AG04450 (cell line): ENCODE measurements at regions not wholly inside any gene's neighbourhood (a gene's known extent, or its start where the extent isn't known, plus 50 kb on each side); places are given as distances from the start of the nearest gene placed in this dataset.

Experiments
- CTCF ChIA-PET: fragments of 300-600, 350-600 bp; formaldehyde crosslinking; extraction: SDS; loops from one replicate; lab custom pipeline; 2022; ENCODE audit warnings: antibody characterized with exemption, inconsistent platforms; lab: Charles Lee
- POLR2A ChIA-PET: fragments of 350-600 bp; formaldehyde crosslinking; extraction: SDS; loops from one replicate; lab custom pipeline; 2021; ENCODE audit warnings: antibody characterized with exemption, inconsistent platforms; lab: Yijun Ruan, JAX
- DNase-seq: peaks from one replicate; pipeline ENCODE4 v3.0.0-alpha.2; 2011; ENCODE audit warnings: low read depth, low spot score
- H3K27ac ChIP-seq: one replicate; pipeline ENCODE4 v1.5.1; 2012; ENCODE audit warnings: low read depth, low read length, control low read depth
- H3K27me3 ChIP-seq: one replicate; pipeline ENCODE4 v1.6.0; 2012; ENCODE audit warnings: low read length; ENCODE audit not compliant: control insufficient read depth, insufficient read depth
- H3K4me3 ChIP-seq: 2 replicates; pipeline ENCODE4 v1.5.1; 2011; ENCODE audit warnings: mild to moderate bottlenecking, low read depth, low read length, control low read depth
- H3K9me3 ChIP-seq: 2 replicates; pipeline ENCODE4 v1.5.1; 2012; ENCODE audit warnings: low read length; ENCODE audit not compliant: control insufficient read depth, insufficient read depth
- TF ChIP-seq, protein P1 (sequence below): IDR thresholded peaks from 2 replicates; pipeline ENCODE4 v1.5.1; 2011; ENCODE audit warnings: low read depth, low read length, control low read depth, inconsistent platforms

GRCh38 chr5:5686356-5686755 lies 263.9 kb downstream of the ICE1 start:
- TF ChIP-seq, protein P1, sequence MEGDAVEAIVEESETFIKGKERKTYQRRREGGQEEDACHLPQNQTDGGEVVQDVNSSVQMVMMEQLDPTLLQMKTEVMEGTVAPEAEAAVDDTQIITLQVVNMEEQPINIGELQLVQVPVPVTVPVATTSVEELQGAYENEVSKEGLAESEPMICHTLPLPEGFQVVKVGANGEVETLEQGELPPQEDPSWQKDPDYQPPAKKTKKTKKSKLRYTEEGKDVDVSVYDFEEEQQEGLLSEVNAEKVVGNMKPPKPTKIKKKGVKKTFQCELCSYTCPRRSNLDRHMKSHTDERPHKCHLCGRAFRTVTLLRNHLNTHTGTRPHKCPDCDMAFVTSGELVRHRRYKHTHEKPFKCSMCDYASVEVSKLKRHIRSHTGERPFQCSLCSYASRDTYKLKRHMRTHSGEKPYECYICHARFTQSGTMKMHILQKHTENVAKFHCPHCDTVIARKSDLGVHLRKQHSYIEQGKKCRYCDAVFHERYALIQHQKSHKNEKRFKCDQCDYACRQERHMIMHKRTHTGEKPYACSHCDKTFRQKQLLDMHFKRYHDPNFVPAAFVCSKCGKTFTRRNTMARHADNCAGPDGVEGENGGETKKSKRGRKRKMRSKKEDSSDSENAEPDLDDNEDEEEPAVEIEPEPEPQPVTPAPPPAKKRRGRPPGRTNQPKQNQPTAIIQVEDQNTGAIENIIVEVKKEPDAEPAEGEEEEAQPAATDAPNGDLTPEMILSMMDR = no peak
- POLR2A ChIA-PET = no interaction called here
- no peaks in the 10 kb centered on the region for H3K27me3 ChIP-seq

GRCh38 chr5:5685737-5686136 lies 263.3 kb downstream of the ICE1 start:
- ChIA-PET POLR2A (no interaction called here), CTCF (no interaction called here)
- DNase-seq = no peak
- Histone ChIP-seq H3K27me3 (no peaks in the 10 kb centered on the region), H3K9me3 (peaks cover 25% of the 10 kb centered on the region; the same call in 1 of the 2 replicates), H3K27ac (no peak overlapping the region), H3K4me3 (no peak overlapping the region)
- TF ChIP-seq, protein P1 = no peak

More at GRCh38 chr5:5686356-5686755, 263.9 kb downstream of the ICE1 start:
- Histone ChIP-seq H3K9me3 (peaks cover 28% of the 10 kb centered on the region), H3K27ac (no peak overlapping the region), H3K4me3 (no peak overlapping the region)
- CTCF ChIA-PET = no interaction called here
- DNase-seq = no peak

DNA sequence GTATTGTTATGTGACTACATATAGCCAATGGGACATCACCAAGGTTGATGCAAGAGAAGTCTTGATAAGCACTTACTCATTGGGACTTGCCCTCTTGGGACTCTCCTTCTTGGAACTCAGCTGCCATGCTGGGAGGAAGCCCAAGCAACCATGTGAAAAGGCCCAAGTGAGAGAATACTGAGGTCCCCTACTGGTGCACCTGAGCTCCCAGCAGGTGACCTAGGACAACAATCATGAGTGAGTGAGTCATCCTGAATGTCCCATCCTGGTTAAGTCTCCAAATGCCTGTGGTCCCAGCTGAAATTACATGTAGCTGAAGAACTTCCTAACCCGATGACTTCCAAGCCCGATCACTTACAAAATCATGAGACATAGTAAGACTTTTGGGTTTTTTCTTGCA lies 260.7 kb downstream of the ICE1 start:
- Histone ChIP-seq H3K9me3 (peaks cover 17% of the 10 kb centered on the region; the same call in 1 of the 2 replicates), H3K27me3 (no peaks in the 10 kb centered on the region), H3K27ac (no peak overlapping the region), H3K4me3 (no peak overlapping the region)
- TF ChIP-seq, protein P1 = no peak
- CTCF ChIA-PET = no interaction called here
- DNase-seq = no peak
- POLR2A ChIA-PET = no interaction called here

DNA sequence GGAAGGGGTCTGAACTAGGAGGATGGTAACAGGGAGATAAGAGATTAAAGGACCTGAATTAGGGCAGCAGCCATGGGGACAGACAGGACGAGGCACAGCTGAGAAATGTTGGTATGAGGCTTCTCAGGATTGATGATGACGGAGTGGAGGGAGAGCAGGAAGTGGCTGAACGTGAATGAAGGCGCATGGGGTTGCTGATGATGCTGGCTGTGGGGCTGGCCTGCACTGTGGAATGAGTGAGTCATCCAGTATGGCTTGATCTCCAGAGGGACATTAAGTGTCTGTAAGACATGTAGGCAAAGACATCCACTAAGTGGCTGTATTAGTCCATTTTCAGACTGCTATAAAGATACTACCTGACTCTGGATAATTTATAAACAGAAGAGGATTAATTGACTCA lies 256.4 kb downstream of the ICE1 start:
- ChIA-PET POLR2A (no interaction called here), CTCF (no interaction called here)
- TF ChIP-seq, protein P1 = no peak
- no peak for DNase-seq
- Histone ChIP-seq H3K27me3 (no peaks in the 10 kb centered on the region), H3K27ac (no peak overlapping the region), H3K9me3 (peaks cover 25% of the 10 kb centered on the region), H3K4me3 (no peak overlapping the region)

DNA sequence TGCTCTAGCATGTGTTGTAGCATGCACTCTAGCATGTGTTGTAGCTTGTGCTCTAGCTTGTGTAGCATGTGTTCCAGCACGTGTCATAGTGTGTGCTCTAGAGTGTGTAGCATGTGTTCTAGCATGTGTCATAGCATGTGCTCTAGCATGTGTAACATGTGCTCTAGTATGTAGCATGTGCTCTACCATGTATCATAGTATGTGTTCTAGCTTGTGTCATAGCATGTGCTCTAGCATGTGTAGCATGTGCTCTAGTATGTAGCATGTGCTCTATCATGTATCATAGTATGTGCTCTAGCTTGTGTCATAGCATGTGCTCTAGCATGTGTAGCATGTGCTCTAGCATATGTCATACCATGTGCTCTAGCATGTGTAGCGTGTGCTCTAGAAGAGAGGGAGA lies 255.3 kb downstream of the ICE1 start:
- TF ChIP-seq, protein P1 = no peak
- H3K9me3 ChIP-seq = peaks cover 28% of the 10 kb centered on the region
- DNase-seq = no peak
- ChIA-PET POLR2A (no interaction called here), CTCF (no interaction called here)
- no peak overlapping the region for H3K27ac ChIP-seq
- no peak overlapping the region for H3K4me3 ChIP-seq
- no peaks in the 10 kb centered on the region for H3K27me3 ChIP-seq
